ENCODE measurements at regions not wholly inside any gene's neighbourhood (a gene's known extent, or its start where the extent isn't known, plus 50 kb on each side); places are given as distances from the start of the nearest gene placed in this dataset.

GRCh38 chr18:39699340-39699964 lies 2133.9 kb upstream of the CELF4 start:
- DNase-seq = no peak

GRCh38 chr18:39698436-39698835 lies 2132.8 kb upstream of the CELF4 start:
- peak in 2 of 3 experiments; percentile 24 to 79 for DNase-seq

- no peak for DNase-seq
Measured at GRCh38 chr18:39693359-39693758, 2127.8 kb upstream of the CELF4 start.

GRCh38 chr18:39692367-39693015 lies 2126.9 kb upstream of the CELF4 start:
- peak in 2 of 3 experiments; percentile 3 to 39 for DNase-seq

GRCh38 chr18:39685303-39685902 lies 2119.8 kb upstream of the CELF4 start:
- DNase-seq = peak in 1 of 3 experiments; percentile 33

- DNase-seq = peak in 2 of 3 experiments; percentile 36 to 74
Measured at GRCh38 chr18:39681061-39681460, 2115.5 kb upstream of the CELF4 start.

GRCh38 chr18:39675906-39676305 lies 2110.3 kb upstream of the CELF4 start:
- DNase-seq = no peak

- DNase-seq = no peak
Measured at GRCh38 chr18:39675368-39675767, 2109.8 kb upstream of the CELF4 start.

- DNase-seq = no peak
Measured at GRCh38 chr18:39672171-39672570, 2106.6 kb upstream of the CELF4 start.

- no peak for DNase-seq
Measured at GRCh38 chr18:39667905-39668304, 2102.3 kb upstream of the CELF4 start.

GRCh38 chr18:39666541-39666940 lies 2100.9 kb upstream of the CELF4 start:
- peak in 1 of 3 experiments; percentile 11 for DNase-seq

- no peak for DNase-seq
Measured at GRCh38 chr18:39661856-39662366, 2096.3 kb upstream of the CELF4 start.

- DNase-seq = no peak
Measured at GRCh38 chr18:39660141-39660540, 2094.5 kb upstream of the CELF4 start.

GRCh38 chr18:39655341-39655740 lies 2089.7 kb upstream of the CELF4 start:
- DNase-seq = no peak

GRCh38 chr18:39653221-39653620 lies 2087.6 kb upstream of the CELF4 start:
- DNase-seq = no peak

GRCh38 chr18:39648616-39649015 lies 2083.0 kb upstream of the CELF4 start:
- DNase-seq = no peak

- DNase-seq = peak; percentile 23 to 88 (median 73)
Measured at GRCh38 chr18:39647627-39648534, 2082.3 kb upstream of the CELF4 start.

- DNase-seq = no peak
Measured at GRCh38 chr18:39638224-39638623, 2072.6 kb upstream of the CELF4 start.

- DNase-seq = no peak
Measured at GRCh38 chr18:39636931-39637330, 2071.3 kb upstream of the CELF4 start.

- DNase-seq = no peak
Measured at GRCh38 chr18:39635966-39636365, 2070.4 kb upstream of the CELF4 start.

- DNase-seq = no peak
Measured at GRCh38 chr18:39635192-39635591, 2069.6 kb upstream of the CELF4 start.

- DNase-seq = no peak
Measured at GRCh38 chr18:39627936-39628335, 2062.3 kb upstream of the CELF4 start.

- no peak for DNase-seq
Measured at GRCh38 chr18:39624961-39625360, 2059.4 kb upstream of the CELF4 start.

All from NCI-H1417 (cell line).